ENCODE measurements at regions not wholly inside any gene's neighbourhood (a gene's known extent, or its start where the extent isn't known, plus 50 kb on each side); places are given as distances from the start of the nearest gene placed in this dataset.
"Not testable (repeated sequence)": the region's sequence is repeated elsewhere in the genome, so short reads cannot be mapped to it uniquely, and the experiment has no call there.

GRCh38 chr20:53738945-53739798 lies 145.5 kb upstream of the ZNF217 start:
- DNase-seq = no peak

GRCh38 chr20:53738039-53738944 lies 144.7 kb upstream of the ZNF217 start:
- peak; percentile 65 for DNase-seq

- DNase-seq = no peak
Observed at GRCh38 chr20:53737396-53738038, 143.9 kb upstream of the ZNF217 start.

GRCh38 chr20:53736757-53737395 lies 143.2 kb upstream of the ZNF217 start:
- no peak for DNase-seq

- no peak for DNase-seq
Observed at GRCh38 chr20:53736122-53736756, 142.6 kb upstream of the ZNF217 start.

- no peak for DNase-seq
Observed at GRCh38 chr20:53735536-53736050, 142.0 kb upstream of the ZNF217 start.

- no peak for DNase-seq
Observed at GRCh38 chr20:53734006-53734688, 140.5 kb upstream of the ZNF217 start.

- DNase-seq = no peak
Observed at GRCh38 chr20:53731595-53731994, 138.0 kb upstream of the ZNF217 start.

GRCh38 chr20:53728359-53728758 lies 134.7 kb upstream of the ZNF217 start:
- DNase-seq = no peak

GRCh38 chr20:53727239-53727638 lies 133.6 kb upstream of the ZNF217 start:
- DNase-seq = not testable (repeated sequence)

- DNase-seq = no peak
Observed at GRCh38 chr20:53725575-53725970, 131.9 kb upstream of the ZNF217 start.

- DNase-seq = no peak
Observed at GRCh38 chr20:53723621-53724020, 130.0 kb upstream of the ZNF217 start.

- DNase-seq = no peak
Observed at GRCh38 chr20:53723045-53723444, 129.4 kb upstream of the ZNF217 start.

GRCh38 chr20:53722515-53723036 lies 128.9 kb upstream of the ZNF217 start:
- DNase-seq = no peak

- DNase-seq = not testable (repeated sequence)
Observed at GRCh38 chr20:53721445-53721963, 127.9 kb upstream of the ZNF217 start.

- not testable (repeated sequence) for DNase-seq
Observed at GRCh38 chr20:53719171-53719803, 125.6 kb upstream of the ZNF217 start.

- no peak for DNase-seq
Observed at GRCh38 chr20:53718142-53719021, 124.7 kb upstream of the ZNF217 start.

- no peak for DNase-seq
Observed at GRCh38 chr20:53716395-53716794, 122.8 kb upstream of the ZNF217 start.

- DNase-seq = no peak
Observed at GRCh38 chr20:53714524-53714923, 120.9 kb upstream of the ZNF217 start.
